ENCODE measurements at regions not wholly inside any gene's neighbourhood (a gene's known extent, or its start where the extent isn't known, plus 50 kb on each side); places are given as distances from the start of the nearest gene placed in this dataset.

DNA sequence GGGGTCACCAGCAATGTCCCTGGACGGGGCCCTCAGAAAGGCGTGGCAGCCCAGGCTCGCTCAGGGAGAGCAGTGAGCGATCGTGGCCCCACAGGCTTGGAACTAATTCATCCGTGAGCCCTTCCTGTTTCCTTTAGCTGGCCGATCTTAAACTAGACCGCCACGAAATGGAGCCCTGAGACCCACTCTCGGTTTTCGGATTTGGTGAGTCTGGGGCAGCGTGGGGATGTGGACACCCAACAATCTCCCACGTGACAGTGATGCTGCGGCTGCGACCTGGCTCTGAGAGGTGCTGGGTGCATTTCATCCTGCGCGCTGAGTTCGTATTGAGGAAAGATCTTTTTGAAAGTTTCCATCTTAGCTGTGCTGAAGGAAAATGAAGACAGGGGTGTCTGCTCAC, 501.3 kb upstream of the B3GAT1 start:
- TF ChIP-seq, protein P1, sequence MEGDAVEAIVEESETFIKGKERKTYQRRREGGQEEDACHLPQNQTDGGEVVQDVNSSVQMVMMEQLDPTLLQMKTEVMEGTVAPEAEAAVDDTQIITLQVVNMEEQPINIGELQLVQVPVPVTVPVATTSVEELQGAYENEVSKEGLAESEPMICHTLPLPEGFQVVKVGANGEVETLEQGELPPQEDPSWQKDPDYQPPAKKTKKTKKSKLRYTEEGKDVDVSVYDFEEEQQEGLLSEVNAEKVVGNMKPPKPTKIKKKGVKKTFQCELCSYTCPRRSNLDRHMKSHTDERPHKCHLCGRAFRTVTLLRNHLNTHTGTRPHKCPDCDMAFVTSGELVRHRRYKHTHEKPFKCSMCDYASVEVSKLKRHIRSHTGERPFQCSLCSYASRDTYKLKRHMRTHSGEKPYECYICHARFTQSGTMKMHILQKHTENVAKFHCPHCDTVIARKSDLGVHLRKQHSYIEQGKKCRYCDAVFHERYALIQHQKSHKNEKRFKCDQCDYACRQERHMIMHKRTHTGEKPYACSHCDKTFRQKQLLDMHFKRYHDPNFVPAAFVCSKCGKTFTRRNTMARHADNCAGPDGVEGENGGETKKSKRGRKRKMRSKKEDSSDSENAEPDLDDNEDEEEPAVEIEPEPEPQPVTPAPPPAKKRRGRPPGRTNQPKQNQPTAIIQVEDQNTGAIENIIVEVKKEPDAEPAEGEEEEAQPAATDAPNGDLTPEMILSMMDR (IDR thresholded peaks at IDR 0.05; ENCODE audit: low read depth, low read length), result no peak
- no peak for TF ChIP-seq EZH2phosphoT487 (IDR thresholded peaks at IDR 0.05; ENCODE audit: low read depth)
